GM03348 (cell line): ENCODE measurements at regions not wholly inside any gene's neighbourhood (a gene's known extent, or its start where the extent isn't known, plus 50 kb on each side); places are given as distances from the start of the nearest gene placed in this dataset.

Experiments used
- DNase-seq: peaks from one replicate; pipeline ENCODE4 v3.0.0; 2012; ENCODE audit warnings: low spot score

- DNase-seq = no peak
Measured at GRCh38 chr2:70397186-70397585, 95.3 kb upstream of the FAM136A start.

- DNase-seq = no peak
Measured at GRCh38 chr2:70396612-70397011, 94.7 kb upstream of the FAM136A start.

- no peak for DNase-seq
Measured at GRCh38 chr2:70393881-70394280, 92.0 kb upstream of the FAM136A start.

DNA sequence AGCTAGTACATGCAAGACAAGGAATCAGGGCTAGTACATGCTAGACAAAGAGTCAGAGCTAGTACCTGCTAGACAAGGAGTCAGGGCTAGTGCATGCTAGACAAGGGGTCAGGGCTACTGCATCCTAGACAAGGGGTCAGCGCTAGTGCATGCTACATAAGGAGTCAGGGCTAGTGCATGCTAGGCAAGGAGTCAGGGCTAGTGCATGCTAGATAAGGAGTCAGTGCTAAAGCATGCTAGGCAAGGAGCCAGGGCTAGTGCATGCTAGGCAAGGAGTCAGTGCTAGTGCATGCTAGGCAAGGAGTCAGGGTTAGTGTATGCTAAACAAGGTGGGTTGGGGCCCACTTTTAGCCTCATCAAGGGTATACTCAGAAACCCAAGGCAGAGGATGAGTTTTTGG is 90.1 kb upstream of the FAM136A start:
- no peak for DNase-seq

GRCh38 chr2:70391259-70391658 is 89.4 kb upstream of the FAM136A start:
- no peak for DNase-seq

GRCh38 chr2:70388813-70389212 is 86.9 kb upstream of the FAM136A start:
- DNase-seq = no peak

- DNase-seq = no peak
Measured at GRCh38 chr2:70388128-70388527, 86.3 kb upstream of the FAM136A start.

DNA sequence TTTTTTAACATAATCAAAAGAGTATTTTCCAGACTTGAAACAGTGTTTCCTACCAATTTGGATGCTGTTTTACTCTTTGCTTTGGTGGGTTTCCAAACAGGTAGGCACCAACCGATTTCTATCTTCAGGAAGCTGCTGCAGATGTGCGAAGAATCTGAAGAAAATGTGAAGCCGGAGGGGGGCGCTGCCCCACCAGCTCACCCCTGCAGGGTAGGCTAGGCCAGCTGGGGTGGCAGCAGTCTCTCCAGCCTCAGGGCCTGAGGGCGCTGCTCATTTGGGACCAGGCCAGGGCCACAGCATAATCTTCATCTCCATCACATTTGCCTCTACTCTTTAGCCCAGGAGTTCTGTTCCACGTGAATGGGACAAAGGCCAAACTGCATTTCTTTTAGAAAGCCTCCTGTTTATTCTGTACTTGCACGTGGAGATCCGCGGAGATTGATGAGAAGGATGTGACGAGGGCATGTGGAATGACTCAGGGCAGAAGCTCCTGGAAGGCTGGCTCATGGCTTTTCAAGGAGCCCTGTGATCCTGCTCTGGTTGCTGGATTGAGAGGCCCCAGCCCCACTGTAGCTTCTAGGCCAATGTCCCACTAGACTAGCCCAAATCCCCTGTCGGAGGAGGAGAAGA is 84.2 kb upstream of the FAM136A start:
- DNase-seq = no peak

GRCh38 chr2:70385204-70385603 is 83.3 kb upstream of the FAM136A start:
- no peak for DNase-seq

DNA sequence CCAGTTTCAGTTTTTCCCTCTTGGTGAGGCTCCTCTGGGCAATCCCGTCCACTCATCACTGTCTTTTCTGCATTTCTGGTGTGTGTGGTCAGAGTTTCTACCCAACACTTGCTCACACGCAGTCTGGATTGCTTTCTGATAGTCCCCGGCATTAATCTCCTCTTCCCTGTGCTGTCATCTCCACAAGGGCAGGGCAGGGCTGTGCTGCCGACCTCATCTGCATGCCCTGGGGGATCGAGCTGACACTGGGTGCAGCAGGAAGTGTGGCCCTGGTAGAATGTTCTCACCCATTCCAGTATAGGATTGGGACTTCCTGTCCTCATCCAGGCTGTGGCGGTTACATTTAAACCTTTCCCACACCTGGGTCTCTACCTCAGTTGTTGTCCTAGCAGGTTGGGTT is 80.0 kb upstream of the FAM136A start:
- peak; percentile 63 for DNase-seq

- no peak for DNase-seq
Measured at GRCh38 chr2:70381235-70381634, 79.4 kb upstream of the FAM136A start.

- DNase-seq = no peak
Measured at GRCh38 chr2:70380621-70381020, 78.8 kb upstream of the FAM136A start.

DNA sequence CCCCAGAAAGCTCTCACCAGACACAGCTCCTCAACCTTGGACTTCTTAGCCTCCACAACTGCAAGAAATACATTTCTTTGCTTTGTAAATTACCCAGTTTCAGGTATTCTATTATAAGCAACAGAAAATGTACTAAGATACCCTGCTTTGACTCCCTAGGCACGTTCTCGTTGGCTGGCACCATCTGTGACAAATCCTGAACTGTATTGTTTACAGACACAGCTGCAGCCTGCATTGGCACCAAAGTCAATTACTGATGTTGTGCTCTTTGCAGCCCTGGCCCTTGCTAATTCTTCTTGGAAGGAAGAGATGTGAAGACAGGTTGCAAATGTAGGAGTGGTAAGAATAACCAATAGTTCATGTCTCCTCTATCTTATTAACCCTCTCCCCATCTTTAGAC is 72.7 kb upstream of the FAM136A start:
- no peak for DNase-seq

DNA sequence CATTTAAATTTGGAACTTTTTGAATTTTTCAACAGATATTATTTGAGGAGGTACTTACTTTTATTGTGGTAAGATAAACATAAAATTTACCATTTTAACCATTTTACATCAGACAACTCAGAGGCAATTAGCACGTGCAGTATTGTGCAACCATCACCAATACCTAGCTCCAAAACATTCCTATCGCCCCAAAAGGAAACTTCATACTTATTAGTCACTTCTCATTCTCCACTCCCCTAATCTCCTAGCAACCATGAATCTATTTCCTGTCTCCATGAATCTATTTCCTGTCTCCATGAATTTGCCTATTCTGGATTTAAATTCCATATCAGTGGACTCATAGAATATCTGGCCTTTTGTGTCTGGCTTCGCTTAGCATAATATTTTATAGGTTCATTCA is 69.9 kb upstream of the FAM136A start:
- peak; percentile 80 for DNase-seq

- no peak for DNase-seq
Measured at GRCh38 chr2:70369082-70369481, 67.2 kb upstream of the FAM136A start.

DNA sequence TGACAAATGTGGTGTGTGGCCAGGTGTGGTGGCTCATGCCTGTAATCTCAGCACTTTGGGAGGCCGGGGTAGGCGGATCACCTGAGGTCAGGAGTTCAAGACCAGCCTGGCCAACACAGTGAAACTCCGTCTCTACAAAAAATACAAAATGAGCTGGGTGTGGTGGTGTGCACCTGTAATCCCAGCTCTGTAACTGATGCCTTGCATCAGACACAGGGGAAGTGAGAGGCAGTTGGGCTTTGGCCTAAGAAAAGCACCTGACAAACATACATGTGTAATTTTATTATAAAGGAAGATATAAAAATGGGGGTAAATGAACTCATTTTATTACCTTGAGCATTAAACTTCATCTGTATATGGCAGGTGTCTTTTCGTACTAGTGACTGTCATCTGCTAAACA is 66.7 kb upstream of the FAM136A start:
- no peak for DNase-seq

DNA sequence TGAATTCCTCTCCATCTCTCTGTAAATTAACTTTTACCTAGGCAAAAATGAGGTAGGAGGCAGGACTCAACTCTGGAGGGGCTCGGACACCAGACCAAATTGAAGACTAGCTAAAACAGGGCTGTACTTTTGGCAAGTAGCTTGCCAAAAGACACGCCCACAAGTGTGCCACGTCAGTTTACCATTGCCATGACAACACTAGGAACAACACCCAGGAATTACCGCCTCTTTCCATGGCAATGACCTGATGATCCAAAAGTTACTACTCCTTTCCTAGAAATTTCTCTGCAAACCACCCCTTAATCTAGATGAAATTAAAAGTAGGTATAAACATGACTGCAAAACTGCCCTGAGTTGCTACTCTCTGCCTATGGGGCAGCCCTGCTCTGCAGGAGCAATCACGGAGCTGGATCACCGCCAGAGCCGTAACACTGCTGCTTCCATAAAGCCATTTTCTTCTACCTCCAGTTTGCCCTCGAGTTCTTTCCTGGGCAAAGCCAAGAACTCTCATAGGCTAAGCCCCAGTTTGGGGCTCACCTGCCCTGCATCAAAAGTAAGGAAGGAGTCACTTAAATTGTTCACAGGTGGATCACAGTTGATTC is 66.0 kb upstream of the FAM136A start:
- no peak for DNase-seq

GRCh38 chr2:70362661-70363060 is 60.8 kb upstream of the FAM136A start:
- DNase-seq = no peak

DNA sequence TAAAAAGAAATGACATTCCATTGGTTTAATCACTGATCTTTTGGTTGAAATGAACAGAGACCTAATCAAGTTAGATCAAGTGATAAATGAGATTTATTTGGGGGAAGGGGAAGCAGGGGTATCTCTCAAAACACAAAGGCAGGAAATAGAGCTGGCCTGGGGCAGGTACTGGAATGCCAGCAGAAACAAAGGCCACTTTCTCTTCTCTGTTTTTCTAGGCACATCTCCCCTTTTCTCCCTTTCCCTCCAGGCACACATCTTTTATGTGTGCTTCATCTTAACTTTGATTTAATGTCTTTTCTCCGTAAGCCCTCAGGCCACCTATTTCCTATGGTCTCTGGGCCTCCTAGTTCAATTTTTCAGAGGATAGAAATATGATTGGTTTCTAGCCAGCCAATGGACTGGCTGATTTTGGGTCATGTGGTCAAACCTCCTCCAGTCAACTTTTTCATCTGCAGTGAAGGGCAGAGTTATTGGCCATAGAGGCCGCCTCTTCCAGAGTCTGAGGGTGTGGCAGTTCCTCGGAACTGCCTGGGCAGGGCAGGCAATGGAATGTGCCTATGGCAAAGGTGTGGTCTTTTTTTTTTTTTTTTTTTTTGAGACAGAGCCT is 58.9 kb upstream of the FAM136A start:
- DNase-seq = no peak

GRCh38 chr2:70357684-70358071 is 55.8 kb upstream of the FAM136A start:
- peak; percentile 60 for DNase-seq

DNA sequence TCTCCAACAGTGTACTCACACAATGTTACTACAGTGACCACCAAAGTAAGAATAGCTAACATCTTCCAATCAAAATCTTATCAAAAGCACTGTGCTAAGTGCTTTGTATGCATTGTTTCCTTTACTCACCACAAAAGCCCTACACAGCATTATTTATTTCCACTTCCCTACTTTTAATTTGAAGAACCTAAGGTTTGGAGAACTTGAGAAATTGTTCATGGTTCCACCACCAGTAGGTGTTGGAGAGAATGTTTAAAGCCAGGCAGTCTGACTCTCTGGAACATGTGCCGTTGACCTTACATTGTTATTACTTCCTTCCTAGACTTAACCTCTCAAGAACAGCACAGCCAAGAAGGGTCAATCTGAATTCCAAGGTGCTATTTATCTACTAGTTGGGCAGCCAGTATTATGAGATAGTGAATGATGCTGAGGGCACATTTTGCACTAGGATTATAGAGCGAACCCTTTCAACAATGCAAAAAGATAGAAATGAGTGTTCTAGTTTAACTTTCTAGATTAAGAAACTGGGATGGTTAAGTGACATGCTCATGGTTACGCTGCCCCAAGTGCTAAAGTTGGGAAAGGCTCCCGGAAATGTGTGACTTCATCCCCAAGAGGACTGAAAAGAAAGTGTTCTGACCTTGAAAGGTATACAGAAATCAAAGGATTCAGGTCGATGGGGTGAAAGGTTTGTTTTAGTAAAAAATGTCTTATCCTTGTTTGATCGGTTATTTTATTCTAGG is 55.2 kb upstream of the FAM136A start:
- DNase-seq = peak; percentile 17

GRCh38 chr2:70354264-70354949 is 52.5 kb upstream of the FAM136A start:
- peak; percentile 57 for DNase-seq
